Effector memory CD8-positive, alpha-beta T cell (primary cell): ENCODE measurements at regions not wholly inside any gene's neighbourhood (a gene's known extent, or its start where the extent isn't known, plus 50 kb on each side); places are given as distances from the start of the nearest gene placed in this dataset.

ENCODE experiments used
- ATAC-seq: fragments of 150-1000 bp; cut with Tn5 transposase; replicated peaks from 2 replicates; pipeline ENCODE4 v1.10.0; 2021; ENCODE audit warnings: mild to moderate bottlenecking, moderate library complexity
- DNase-seq, 3 experiments: peaks; one replicate each; pipeline ENCODE4 v3.0.0; 2021
- H3K27ac Mint-ChIP-seq, 2 donors: one replicate each; pipeline ENCODE4 v1.8.0; 2022; ENCODE audit warnings: mild to moderate bottlenecking in 2 of 2, mixed read lengths in 2 of 2, moderate library complexity in 2 of 2
- H3K27me3 Mint-ChIP-seq, 2 donors: one replicate each; pipeline ENCODE4 v1.8.0; 2022; ENCODE audit warnings: mixed read lengths in 2 of 2
- H3K36me3 Mint-ChIP-seq: one replicate; pipeline ENCODE4 v1.8.0; 2022; ENCODE audit warnings: mild to moderate bottlenecking, moderate library complexity, mixed read lengths; ENCODE audit not compliant: insufficient read depth
- H3K4me1 Mint-ChIP-seq, 2 donors: one replicate each; pipeline ENCODE4 v1.8.0; 2022; ENCODE audit warnings: low read depth in 2 of 2, mixed read lengths in 2 of 2
- H3K4me3 Mint-ChIP-seq, 2 donors: one replicate each; pipeline ENCODE4 v1.8.0; 2022; ENCODE audit warnings: mild to moderate bottlenecking in 2 of 2, mixed read lengths in 2 of 2, moderate library complexity in 2 of 2
- H3K9me3 Mint-ChIP-seq, 2 donors: one replicate each; pipeline ENCODE4 v1.8.0; 2022; ENCODE audit warnings: mixed read lengths in 2 of 2

GRCh38 chr5:175388531-175388930, 55.5 kb downstream of the DRD1 start:
- H3K4me1 Mint-ChIP-seq, result no peaks in the 10 kb centered on the region
- H3K9me3 Mint-ChIP-seq, result no peaks in the 10 kb centered on the region
- H3K27me3 Mint-ChIP-seq, result peaks cover 10 to 21% of the 10 kb centered on the region in 2 donors
- no peaks in the 10 kb centered on the region for H3K36me3 Mint-ChIP-seq
- ATAC-seq, result no peak
- H3K27ac Mint-ChIP-seq, result no peak overlapping the region
- no peak overlapping the region for H3K4me3 Mint-ChIP-seq
- no peak for DNase-seq

GRCh38 chr5:175387144-175387543, 56.8 kb downstream of the DRD1 start:
- Mint-ChIP-seq H3K9me3 (no peaks in the 10 kb centered on the region), H3K36me3 (no peaks in the 10 kb centered on the region), H3K4me1 (no peaks in the 10 kb centered on the region), H3K27me3 (peaks cover 20 to 28% of the 10 kb centered on the region in 2 donors), H3K4me3 (no peak overlapping the region), H3K27ac (no peak overlapping the region)
- no peak for DNase-seq
- no peak for ATAC-seq

GRCh38 chr5:175386526-175386925, 57.5 kb downstream of the DRD1 start:
- Mint-ChIP-seq H3K4me1 (no peaks in the 10 kb centered on the region), H3K9me3 (no peaks in the 10 kb centered on the region), H3K36me3 (no peaks in the 10 kb centered on the region), H3K27me3 (peaks cover 20 to 25% of the 10 kb centered on the region in 2 donors), H3K4me3 (no peak overlapping the region), H3K27ac (no peak overlapping the region)
- ATAC-seq (no peak), DNase-seq (no peak)

- Mint-ChIP-seq H3K4me3 (no peak overlapping the region), H3K4me1 (no peaks in the 10 kb centered on the region), H3K36me3 (no peaks in the 10 kb centered on the region), H3K27me3 (peaks cover 25 to 26% of the 10 kb centered on the region in 2 donors), H3K27ac (no peak overlapping the region), H3K9me3 (no peaks in the 10 kb centered on the region)
- DNase-seq (no peak), ATAC-seq (no peak)
Measured at GRCh38 chr5:175385691-175386362, 58.2 kb downstream of the DRD1 start.

- no peak for ATAC-seq
- Mint-ChIP-seq H3K27ac (no peak overlapping the region), H3K27me3 (peaks cover 25 to 26% of the 10 kb centered on the region in 2 donors), H3K36me3 (no peaks in the 10 kb centered on the region), H3K4me3 (no peak overlapping the region), H3K4me1 (no peaks in the 10 kb centered on the region), H3K9me3 (no peaks in the 10 kb centered on the region)
- no peak for DNase-seq
Measured at GRCh38 chr5:175384724-175385552, 59.0 kb downstream of the DRD1 start.

GRCh38 chr5:175383350-175383749, 60.6 kb downstream of the DRD1 start:
- Mint-ChIP-seq H3K27me3 (peaks cover 21 to 27% of the 10 kb centered on the region in 2 donors), H3K4me3 (no peak overlapping the region), H3K4me1 (no peaks in the 10 kb centered on the region), H3K9me3 (no peaks in the 10 kb centered on the region), H3K36me3 (no peaks in the 10 kb centered on the region), H3K27ac (no peak overlapping the region)
- no peak for DNase-seq
- no peak for ATAC-seq

- Mint-ChIP-seq H3K27me3 (peaks cover 32% of the 10 kb centered on the region in 2 donors), H3K27ac (no peak overlapping the region), H3K36me3 (no peaks in the 10 kb centered on the region), H3K9me3 (no peaks in the 10 kb centered on the region), H3K4me1 (no peaks in the 10 kb centered on the region), H3K4me3 (no peak overlapping the region)
- DNase-seq (no peak), ATAC-seq (no peak)
Measured at GRCh38 chr5:175382171-175382570, 61.8 kb downstream of the DRD1 start.

GRCh38 chr5:175381130-175381529, 62.9 kb downstream of the DRD1 start:
- ATAC-seq, result no peak
- Mint-ChIP-seq H3K27me3 (peaks cover 34 to 39% of the 10 kb centered on the region in 2 donors), H3K36me3 (no peaks in the 10 kb centered on the region), H3K4me1 (no peaks in the 10 kb centered on the region), H3K4me3 (no peak overlapping the region), H3K27ac (no peak overlapping the region), H3K9me3 (no peaks in the 10 kb centered on the region)
- no peak for DNase-seq

GRCh38 chr5:175380701-175381100, 63.3 kb downstream of the DRD1 start:
- Mint-ChIP-seq H3K4me1 (no peaks in the 10 kb centered on the region), H3K4me3 (no peak overlapping the region), H3K27ac (no peak overlapping the region), H3K9me3 (no peaks in the 10 kb centered on the region), H3K36me3 (no peaks in the 10 kb centered on the region), H3K27me3 (peaks cover 38 to 43% of the 10 kb centered on the region in 2 donors)
- no peak for DNase-seq
- no peak for ATAC-seq

- no peak overlapping the region for H3K4me3 Mint-ChIP-seq
- no peaks in the 10 kb centered on the region for H3K4me1 Mint-ChIP-seq
- H3K27ac Mint-ChIP-seq, result no peak overlapping the region
- DNase-seq (no peak), ATAC-seq (no peak)
- H3K27me3 Mint-ChIP-seq, result peaks cover 47 to 52% of the 10 kb centered on the region in 2 donors
- H3K9me3 Mint-ChIP-seq, result no peaks in the 10 kb centered on the region
- no peaks in the 10 kb centered on the region for H3K36me3 Mint-ChIP-seq
Measured at GRCh38 chr5:175379867-175380266, 64.1 kb downstream of the DRD1 start.

GRCh38 chr5:175378444-175379028, 65.4 kb downstream of the DRD1 start:
- Mint-ChIP-seq H3K36me3 (no peaks in the 10 kb centered on the region), H3K27ac (no peak overlapping the region), H3K4me1 (no peaks in the 10 kb centered on the region), H3K27me3 (peaks cover 51 to 64% of the 10 kb centered on the region in 2 donors), H3K4me3 (no peak overlapping the region), H3K9me3 (no peaks in the 10 kb centered on the region)
- ATAC-seq (no peak), DNase-seq (no peak)

- Mint-ChIP-seq H3K27ac (no peak overlapping the region), H3K4me1 (no peaks in the 10 kb centered on the region), H3K36me3 (no peaks in the 10 kb centered on the region), H3K9me3 (no peaks in the 10 kb centered on the region), H3K27me3 (peaks cover 47 to 64% of the 10 kb centered on the region in 2 donors), H3K4me3 (no peak overlapping the region)
- DNase-seq, result no peak
- ATAC-seq, result no peak
Measured at GRCh38 chr5:175377816-175378215, 66.2 kb downstream of the DRD1 start.

GRCh38 chr5:175374166-175374875, 69.7 kb downstream of the DRD1 start:
- H3K27me3 Mint-ChIP-seq, result peaks cover 35 to 69% of the 10 kb centered on the region in 2 donors
- ATAC-seq (no peak), DNase-seq (no peak)
- H3K27ac Mint-ChIP-seq, result no peak overlapping the region
- no peaks in the 10 kb centered on the region for H3K36me3 Mint-ChIP-seq
- no peaks in the 10 kb centered on the region for H3K9me3 Mint-ChIP-seq
- H3K4me1 Mint-ChIP-seq, result no peaks in the 10 kb centered on the region
- no peak overlapping the region for H3K4me3 Mint-ChIP-seq
